HG03520 (cell line): ENCODE measurements at regions not wholly inside any gene's neighbourhood (a gene's known extent, or its start where the extent isn't known, plus 50 kb on each side); places are given as distances from the start of the nearest gene placed in this dataset.

ENCODE experiments used
- ATAC-seq: cut with Tn5 transposase; IDR thresholded peaks from one replicate; pipeline ENCODE4 v1.9.1; 2021; ENCODE audit warnings: mild to moderate bottlenecking, moderate library complexity; ENCODE audit not compliant: unreplicated experiment

- ATAC-seq: no peak
Observed at GRCh38 chr2:139209586-139209985, 429.4 kb upstream of the NXPH2 start.

- ATAC-seq: no peak
Observed at GRCh38 chr2:139201516-139201915, 421.3 kb upstream of the NXPH2 start.

- no peak for ATAC-seq
Observed at GRCh38 chr2:139196754-139197153, 416.6 kb upstream of the NXPH2 start.

GRCh38 chr2:139194546-139194945, 414.4 kb upstream of the NXPH2 start:
- no peak for ATAC-seq

GRCh38 chr2:139177041-139177440, 396.9 kb upstream of the NXPH2 start:
- no peak for ATAC-seq

- ATAC-seq: no peak
Observed at GRCh38 chr2:139175510-139175909, 395.3 kb upstream of the NXPH2 start.

- no peak for ATAC-seq
Observed at GRCh38 chr2:139170406-139170805, 390.2 kb upstream of the NXPH2 start.

- no peak for ATAC-seq
Observed at GRCh38 chr2:139165601-139166000, 385.4 kb upstream of the NXPH2 start.

GRCh38 chr2:139165041-139165440, 384.9 kb upstream of the NXPH2 start:
- ATAC-seq: no peak

- no peak for ATAC-seq
Observed at GRCh38 chr2:139162957-139163356, 382.8 kb upstream of the NXPH2 start.

- no peak for ATAC-seq
Observed at GRCh38 chr2:139162456-139162855, 382.3 kb upstream of the NXPH2 start.

GRCh38 chr2:139160836-139161235, 380.6 kb upstream of the NXPH2 start:
- no peak for ATAC-seq

- ATAC-seq: no peak
Observed at GRCh38 chr2:139159177-139159576, 379.0 kb upstream of the NXPH2 start.

- no peak for ATAC-seq
Observed at GRCh38 chr2:139156730-139157129, 376.5 kb upstream of the NXPH2 start.

GRCh38 chr2:139155991-139156390, 375.8 kb upstream of the NXPH2 start:
- no peak for ATAC-seq

GRCh38 chr2:139142252-139142880, 362.2 kb upstream of the NXPH2 start:
- ATAC-seq: no peak

GRCh38 chr2:139124271-139124670, 344.1 kb upstream of the NXPH2 start:
- ATAC-seq: no peak

- ATAC-seq: no peak
Observed at GRCh38 chr2:139123795-139124194, 343.6 kb upstream of the NXPH2 start.

GRCh38 chr2:139122711-139123158, 342.5 kb upstream of the NXPH2 start:
- no peak for ATAC-seq

GRCh38 chr2:139099721-139100120, 319.5 kb upstream of the NXPH2 start:
- ATAC-seq: no peak

GRCh38 chr2:139098961-139099360, 318.8 kb upstream of the NXPH2 start:
- ATAC-seq: no peak

GRCh38 chr2:139083121-139083520, 302.9 kb upstream of the NXPH2 start:
- ATAC-seq: no peak

GRCh38 chr2:139080244-139080643, 300.1 kb upstream of the NXPH2 start:
- no peak for ATAC-seq
